DND-41 (cell line): ENCODE measurements at regions not wholly inside any gene's neighbourhood (a gene's known extent, or its start where the extent isn't known, plus 50 kb on each side); places are given as distances from the start of the nearest gene placed in this dataset.

Source experiments
- ATAC-seq: fragments of 200-7000 bp; cut with Tn5 transposase; 3 replicates; pipeline ENCODE4 v1.9.1; 2021; ENCODE audit warnings: low read depth; ENCODE audit not compliant: insufficient read depth
- DNase-seq: peaks from one replicate; pipeline ENCODE4 v3.0.0-alpha.2; 2020
- H2AFZ ChIP-seq: 2 replicates; pipeline ENCODE4 v1.6.0; 2012; ENCODE audit warnings: low read depth, low read length
- H3K27ac ChIP-seq: 2 replicates; pipeline ENCODE4 v1.5.1; 2012; ENCODE audit warnings: low read length, inconsistent platforms
- H3K27me3 ChIP-seq: fragments of 200-600 bp; sonication (generic); 2 replicates; pipeline ENCODE4 v1.6.0; 2012; ENCODE audit warnings: low read length, mild to moderate bottlenecking, inconsistent platforms; ENCODE audit not compliant: insufficient read depth, poor library complexity
- H3K36me3 ChIP-seq: 2 replicates; pipeline ENCODE4 v1.5.1; 2012; ENCODE audit warnings: low read length, inconsistent platforms; ENCODE audit not compliant: insufficient read depth
- H3K4me1 ChIP-seq: 2 replicates; pipeline ENCODE4 v1.5.1; 2012; ENCODE audit warnings: mild to moderate bottlenecking, low read length; ENCODE audit not compliant: insufficient read depth
- H3K4me2 ChIP-seq: 2 replicates; pipeline ENCODE4 v1.6.0; 2012; ENCODE audit warnings: mild to moderate bottlenecking, moderate library complexity, low read length, inconsistent platforms; ENCODE audit not compliant: insufficient read depth
- H3K4me3 ChIP-seq, 2 experiments: fragments of 200-600 bp in 1 of 2; shearing (Covaris generic) in 1 of 2; 2 replicates each; pipeline ENCODE4 v1.5.1; 2012 to 2016; ENCODE audit warnings: inconsistent platforms in 2 of 2, low read length in 2 of 2, mild to moderate bottlenecking in 2 of 2, low read depth in 1 of 2, moderate library complexity in 1 of 2
- H3K79me2 ChIP-seq: 2 replicates; pipeline ENCODE4 v1.6.0; 2012; ENCODE audit warnings: low read length, inconsistent platforms; ENCODE audit not compliant: insufficient read depth
- H3K9ac ChIP-seq: 2 replicates; pipeline ENCODE4 v1.6.0; 2012; ENCODE audit warnings: low read depth, mild to moderate bottlenecking, inconsistent platforms, low read length, moderate library complexity
- H3K9me3 ChIP-seq: 2 replicates; pipeline ENCODE4 v1.5.1; 2012; ENCODE audit warnings: low read length, moderate library complexity, mild to moderate bottlenecking, inconsistent platforms; ENCODE audit not compliant: insufficient read depth, severe bottlenecking
- H4K20me1 ChIP-seq: 2 replicates; pipeline ENCODE4 v1.6.0; 2012; ENCODE audit warnings: low read length; ENCODE audit not compliant: insufficient read depth
- EZH2 ChIP-seq: IDR thresholded peaks from 3 replicates; pipeline ENCODE4 v1.6.1; 2012; ENCODE audit warnings: borderline replicate concordance, low read depth, mild to moderate bottlenecking, moderate library complexity, low read length, inconsistent platforms; ENCODE audit not compliant: severe bottlenecking
- TF ChIP-seq, protein P1 (sequence below): IDR thresholded peaks from 2 replicates; pipeline ENCODE4 v1.5.1; 2012; ENCODE audit warnings: borderline replicate concordance, low read length, moderate library complexity, mild to moderate bottlenecking; ENCODE audit not compliant: poor library complexity, severe bottlenecking; ENCODE audit errors: extremely low read depth

DNA sequence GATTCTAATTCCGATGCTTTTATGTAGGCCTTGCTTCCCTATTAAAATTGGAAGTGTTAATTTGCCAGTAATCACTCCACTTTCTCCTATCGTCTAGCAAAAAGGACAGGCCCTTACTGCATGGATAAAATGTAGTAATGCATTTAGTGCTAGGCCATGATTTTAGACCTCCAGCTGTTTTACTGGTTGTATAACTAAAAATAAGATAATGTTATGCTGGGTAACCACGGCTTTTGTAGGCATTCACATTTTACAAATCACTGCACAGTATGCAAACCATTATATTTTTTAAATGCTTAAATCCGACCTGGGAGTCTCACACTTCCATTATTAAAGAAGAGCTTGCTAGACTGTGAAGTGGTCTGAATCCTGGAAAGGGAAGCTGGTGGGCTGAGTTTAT is 179.5 kb downstream of the TFAP2A start:
- no peaks in the 10 kb centered on the region for H3K27me3 ChIP-seq
- no peaks in the 10 kb centered on the region for H3K79me2 ChIP-seq
- no peak for DNase-seq
- ATAC-seq, result no peak
- no peak overlapping the region for H3K4me2 ChIP-seq
- TF ChIP-seq EZH2, result no peak
- TF ChIP-seq, protein P1, sequence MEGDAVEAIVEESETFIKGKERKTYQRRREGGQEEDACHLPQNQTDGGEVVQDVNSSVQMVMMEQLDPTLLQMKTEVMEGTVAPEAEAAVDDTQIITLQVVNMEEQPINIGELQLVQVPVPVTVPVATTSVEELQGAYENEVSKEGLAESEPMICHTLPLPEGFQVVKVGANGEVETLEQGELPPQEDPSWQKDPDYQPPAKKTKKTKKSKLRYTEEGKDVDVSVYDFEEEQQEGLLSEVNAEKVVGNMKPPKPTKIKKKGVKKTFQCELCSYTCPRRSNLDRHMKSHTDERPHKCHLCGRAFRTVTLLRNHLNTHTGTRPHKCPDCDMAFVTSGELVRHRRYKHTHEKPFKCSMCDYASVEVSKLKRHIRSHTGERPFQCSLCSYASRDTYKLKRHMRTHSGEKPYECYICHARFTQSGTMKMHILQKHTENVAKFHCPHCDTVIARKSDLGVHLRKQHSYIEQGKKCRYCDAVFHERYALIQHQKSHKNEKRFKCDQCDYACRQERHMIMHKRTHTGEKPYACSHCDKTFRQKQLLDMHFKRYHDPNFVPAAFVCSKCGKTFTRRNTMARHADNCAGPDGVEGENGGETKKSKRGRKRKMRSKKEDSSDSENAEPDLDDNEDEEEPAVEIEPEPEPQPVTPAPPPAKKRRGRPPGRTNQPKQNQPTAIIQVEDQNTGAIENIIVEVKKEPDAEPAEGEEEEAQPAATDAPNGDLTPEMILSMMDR, result no peak
- no peak overlapping the region for H3K4me3 ChIP-seq
- H3K4me1 ChIP-seq, result no peaks in the 10 kb centered on the region
- no peaks in the 10 kb centered on the region for H3K36me3 ChIP-seq
- H4K20me1 ChIP-seq, result no peaks in the 10 kb centered on the region
- no peak overlapping the region for H3K27ac ChIP-seq
- no peak overlapping the region for H2AFZ ChIP-seq
- no peaks in the 10 kb centered on the region for H3K9me3 ChIP-seq
- H3K9ac ChIP-seq, result no peak overlapping the region

DNA sequence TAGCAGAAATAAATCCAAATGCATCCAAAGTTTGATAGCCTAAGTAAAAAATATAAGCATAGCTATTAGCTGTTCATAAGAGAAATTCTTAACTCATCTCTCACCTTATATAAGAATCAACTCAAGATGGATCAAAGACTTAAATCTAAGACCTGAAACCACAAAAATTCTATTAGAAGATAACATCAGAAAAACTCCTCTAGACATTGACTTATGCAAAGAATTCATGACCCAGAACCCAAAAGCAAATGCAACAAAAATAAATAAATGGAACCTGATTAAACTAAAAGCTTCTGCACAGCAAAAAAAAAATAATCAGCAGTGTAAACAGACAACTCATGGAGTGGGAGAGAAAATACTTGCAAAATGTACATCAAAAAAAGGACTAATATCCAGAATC is 184.3 kb downstream of the TFAP2A start:
- DNase-seq, result no peak
- TF ChIP-seq, protein P1, result no peak
- TF ChIP-seq EZH2, result no peak
- H3K36me3 ChIP-seq, result no peaks in the 10 kb centered on the region
- H3K27ac ChIP-seq, result no peak overlapping the region
- no peaks in the 10 kb centered on the region for H3K4me1 ChIP-seq
- no peak overlapping the region for H3K4me2 ChIP-seq
- H3K79me2 ChIP-seq, result no peaks in the 10 kb centered on the region
- H3K9ac ChIP-seq, result no peak overlapping the region
- no peak for ATAC-seq
- no peak overlapping the region for H2AFZ ChIP-seq
- no peaks in the 10 kb centered on the region for H3K9me3 ChIP-seq
- no peaks in the 10 kb centered on the region for H4K20me1 ChIP-seq
- H3K4me3 ChIP-seq, result no peak overlapping the region
- no peaks in the 10 kb centered on the region for H3K27me3 ChIP-seq

DNA sequence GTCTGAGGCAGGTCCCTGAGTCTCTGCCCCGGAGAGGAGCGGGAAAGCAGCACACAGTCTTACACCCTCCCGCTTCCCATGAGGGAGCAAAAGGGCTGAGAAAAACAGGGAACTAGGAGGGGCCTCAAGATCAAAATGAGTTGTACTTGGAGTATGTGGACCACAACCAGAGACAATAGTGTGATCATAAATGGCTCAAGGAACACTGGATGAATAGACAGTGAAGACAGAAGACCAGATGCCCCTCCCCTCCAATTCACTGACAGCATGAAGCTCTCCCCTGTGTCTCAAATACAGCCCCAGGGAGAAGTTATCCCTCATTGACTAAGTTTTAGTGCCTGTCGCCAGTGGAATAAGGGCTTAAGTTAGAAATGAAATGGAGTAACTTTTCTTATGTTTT is 191.0 kb downstream of the TFAP2A start:
- H2AFZ ChIP-seq, result no peak overlapping the region
- H3K9ac ChIP-seq, result no peak overlapping the region
- no peaks in the 10 kb centered on the region for H3K36me3 ChIP-seq
- no peak overlapping the region for H3K27ac ChIP-seq
- no peaks in the 10 kb centered on the region for H3K27me3 ChIP-seq
- DNase-seq, result no peak
- no peak overlapping the region for H3K4me3 ChIP-seq
- no peaks in the 10 kb centered on the region for H3K4me1 ChIP-seq
- H4K20me1 ChIP-seq, result no peaks in the 10 kb centered on the region
- TF ChIP-seq, protein P1, result no peak
- TF ChIP-seq EZH2, result no peak
- ATAC-seq, result no peak
- H3K9me3 ChIP-seq, result no peaks in the 10 kb centered on the region
- no peaks in the 10 kb centered on the region for H3K79me2 ChIP-seq
- H3K4me2 ChIP-seq, result no peak overlapping the region

DNA sequence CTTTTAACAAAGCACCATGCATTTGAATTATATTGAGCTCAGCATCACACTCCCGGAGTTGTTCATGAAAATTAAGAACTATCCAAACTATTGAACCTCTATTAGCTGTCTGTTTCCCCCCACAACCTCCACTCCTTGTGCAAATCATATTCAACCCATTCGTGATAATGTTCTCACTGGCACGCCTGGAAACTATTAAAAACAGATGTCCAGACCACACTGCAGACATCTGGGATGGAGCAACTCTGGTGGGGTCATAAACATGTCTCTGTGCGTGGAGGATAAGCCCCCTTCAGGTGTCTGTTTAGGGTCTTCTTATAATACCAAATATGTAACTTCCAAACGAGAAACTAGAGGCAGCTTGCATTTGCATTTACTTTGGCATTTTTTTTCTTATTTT is 193.7 kb downstream of the TFAP2A start:
- H4K20me1 ChIP-seq, result no peaks in the 10 kb centered on the region
- no peak for DNase-seq
- H3K9me3 ChIP-seq, result no peaks in the 10 kb centered on the region
- H3K79me2 ChIP-seq, result no peaks in the 10 kb centered on the region
- TF ChIP-seq, protein P1, result no peak
- TF ChIP-seq EZH2, result no peak
- H3K27ac ChIP-seq, result no peak overlapping the region
- no peak overlapping the region for H3K4me2 ChIP-seq
- H3K36me3 ChIP-seq, result no peaks in the 10 kb centered on the region
- H3K4me1 ChIP-seq, result no peaks in the 10 kb centered on the region
- no peak overlapping the region for H2AFZ ChIP-seq
- no peak overlapping the region for H3K4me3 ChIP-seq
- no peaks in the 10 kb centered on the region for H3K27me3 ChIP-seq
- no peak overlapping the region for H3K9ac ChIP-seq
- ATAC-seq, result no peak
